Stimulated activated CD4-positive, alpha-beta T cell treated with anti-CD3 and anti-CD28 coated beads, Interleukin-15, amount 100 ng/mL, for 24 hours (primary cell): ENCODE measurements at regions not wholly inside any gene's neighbourhood (a gene's known extent, or its start where the extent isn't known, plus 50 kb on each side); places are given as distances from the start of the nearest gene placed in this dataset.

ENCODE experiments used
- DNase-seq: peaks from one replicate; pipeline ENCODE4 v3.0.0-alpha.2; 2020

DNA sequence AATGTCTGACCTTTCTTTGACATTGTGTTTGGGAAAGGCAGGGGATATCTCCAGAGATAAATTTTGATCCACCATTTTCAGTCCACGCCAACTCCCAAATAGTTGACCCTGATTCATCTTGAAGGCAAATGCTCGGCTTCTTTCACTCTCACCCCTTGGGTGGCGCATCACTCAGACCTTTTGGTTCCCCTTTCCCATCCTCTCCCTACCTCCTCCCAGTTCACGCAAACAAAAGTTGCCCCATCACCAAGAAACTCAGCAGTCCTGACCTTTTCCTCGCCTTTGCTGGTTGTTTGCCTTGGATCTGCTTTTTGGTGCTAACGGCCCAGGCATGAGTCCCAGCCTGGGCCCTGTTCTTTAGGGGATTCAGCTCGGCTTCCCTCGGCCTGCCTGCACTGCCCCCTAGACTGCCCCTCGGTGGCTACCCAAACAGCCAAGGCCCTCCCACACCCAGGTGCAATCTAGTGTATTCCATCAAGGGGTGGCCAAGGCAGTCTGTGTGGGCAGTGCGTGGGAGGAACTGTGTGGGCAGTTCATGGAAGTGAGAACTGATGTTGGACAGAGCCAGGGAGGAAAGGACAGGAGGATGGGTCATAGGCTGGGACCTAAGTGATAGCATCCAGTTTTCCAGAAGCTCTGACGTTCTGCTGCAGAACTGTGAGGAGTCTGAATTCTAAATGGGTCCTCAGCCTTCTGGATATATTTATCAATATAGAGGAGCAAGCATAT is 255.7 kb downstream of the DLEU7 start:
- DNase-seq = no peak

DNA sequence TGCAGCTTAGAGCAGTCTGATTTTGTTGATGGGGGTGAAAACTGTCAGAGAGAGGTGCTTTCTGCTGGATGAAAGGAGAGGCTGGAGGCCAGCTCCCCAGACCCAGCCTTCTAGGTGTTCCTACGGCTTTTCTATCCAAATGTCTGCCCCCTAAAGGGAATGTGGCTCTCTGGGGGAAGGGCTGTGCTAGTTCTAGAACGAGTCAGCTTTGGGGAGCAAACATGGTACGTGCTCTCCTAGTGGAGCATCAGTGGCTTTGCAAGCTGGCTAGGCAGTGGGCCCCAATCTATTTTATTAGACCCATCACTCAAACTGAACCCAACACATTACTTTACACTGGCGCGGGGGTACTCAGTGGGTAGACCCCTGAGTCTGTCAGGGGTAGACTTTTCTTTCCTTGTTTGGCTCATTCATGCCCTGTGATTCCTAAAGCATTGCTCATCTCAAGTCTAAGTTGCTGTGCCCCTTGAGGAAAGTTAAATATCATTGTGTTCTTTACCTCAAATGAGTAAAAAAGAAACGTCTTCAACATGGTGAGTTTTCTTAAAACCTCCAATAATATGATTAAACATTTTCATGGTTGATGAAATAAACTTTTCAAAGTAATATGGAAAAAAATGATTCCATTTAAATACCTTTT is 254.9 kb downstream of the DLEU7 start:
- no peak for DNase-seq

DNA sequence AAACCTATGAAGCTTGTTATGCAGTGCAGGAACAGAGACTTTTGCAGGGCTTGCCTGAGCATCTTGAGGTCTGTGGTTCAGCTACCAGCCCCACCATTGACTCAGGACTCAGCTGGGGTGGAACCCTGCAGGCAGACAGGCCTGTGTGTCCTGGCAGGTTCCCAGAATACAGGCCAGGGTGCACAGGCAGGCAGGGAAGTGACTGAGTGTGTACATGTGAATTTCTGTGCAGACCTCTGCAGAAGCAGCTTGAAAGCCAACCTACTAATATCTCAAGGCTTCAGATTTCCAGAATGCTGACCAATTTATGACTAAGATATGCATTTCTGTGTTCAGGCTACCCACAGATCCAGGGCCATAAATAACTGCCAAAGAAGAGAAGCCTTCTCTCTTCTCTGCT is 254.4 kb downstream of the DLEU7 start:
- no peak for DNase-seq

DNA sequence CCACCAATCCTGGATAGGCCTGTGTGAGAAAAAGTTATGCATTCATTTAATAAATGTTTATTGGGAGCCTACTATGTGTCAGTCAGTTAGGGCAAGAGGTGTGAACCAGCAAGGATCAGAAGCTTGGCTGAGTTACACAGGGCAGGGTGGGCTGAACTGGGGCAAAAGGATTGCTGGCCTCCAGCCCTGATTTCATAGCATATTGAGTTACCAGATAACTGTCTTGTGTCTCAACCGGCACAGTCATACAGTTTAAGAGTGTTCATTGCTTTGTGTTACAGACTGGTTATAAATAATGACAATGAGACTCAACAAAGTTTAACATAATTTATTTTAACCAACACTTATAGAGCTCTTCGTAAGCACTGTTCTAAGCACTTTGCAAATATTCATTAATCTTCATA is 253.8 kb downstream of the DLEU7 start:
- DNase-seq = no peak

DNA sequence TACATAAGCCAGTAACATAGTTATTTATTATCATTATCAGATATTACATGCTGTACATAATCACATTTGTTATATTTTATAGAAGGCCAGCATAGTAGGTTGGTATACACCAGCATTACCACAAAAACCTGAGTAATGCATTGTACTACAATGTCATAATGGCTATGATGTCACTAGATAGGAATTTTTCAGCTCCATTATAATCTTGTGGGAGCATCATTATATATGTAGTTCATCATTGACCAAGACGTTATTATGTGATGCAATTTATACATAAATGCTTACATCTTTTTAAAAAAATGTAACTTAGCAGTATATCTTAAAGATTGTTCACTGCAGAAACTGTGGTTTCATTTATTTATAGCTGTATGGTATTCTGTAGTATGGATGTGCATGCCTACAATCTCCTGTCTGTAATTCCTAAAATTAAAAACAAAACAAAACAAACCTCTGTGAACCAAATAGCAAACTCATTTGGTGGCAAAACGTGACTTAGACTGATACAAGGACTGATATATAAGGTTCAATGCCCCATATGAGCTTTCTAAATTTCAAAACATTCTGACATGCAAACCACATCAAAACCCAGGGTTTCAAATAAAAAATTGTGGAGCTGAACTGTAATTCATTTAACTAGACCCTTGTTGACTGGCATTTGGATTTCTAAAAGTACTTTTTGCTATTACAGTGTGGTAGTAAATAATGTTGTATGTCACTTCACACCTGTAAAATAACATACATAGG is 250.9 kb downstream of the DLEU7 start:
- no peak for DNase-seq

DNA sequence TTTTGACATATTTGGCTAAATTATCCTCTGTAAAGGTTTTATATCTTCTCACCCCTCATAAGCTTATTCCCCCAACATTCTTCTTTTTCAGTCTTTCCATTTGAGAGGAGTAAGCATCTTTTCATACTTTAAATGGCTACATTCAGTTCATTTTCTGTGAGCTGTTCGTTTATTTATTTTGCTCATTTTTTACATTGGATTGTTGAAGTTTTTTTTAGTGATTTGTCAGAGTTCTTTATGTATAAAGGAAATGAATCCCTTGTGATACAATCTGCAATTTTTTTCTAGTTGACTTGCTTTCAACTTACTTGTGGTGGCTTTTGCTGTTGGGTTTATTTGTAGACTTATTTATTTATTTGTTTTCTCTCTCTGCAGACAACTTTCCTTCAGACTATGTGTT is 250.3 kb downstream of the DLEU7 start:
- DNase-seq = no peak

DNA sequence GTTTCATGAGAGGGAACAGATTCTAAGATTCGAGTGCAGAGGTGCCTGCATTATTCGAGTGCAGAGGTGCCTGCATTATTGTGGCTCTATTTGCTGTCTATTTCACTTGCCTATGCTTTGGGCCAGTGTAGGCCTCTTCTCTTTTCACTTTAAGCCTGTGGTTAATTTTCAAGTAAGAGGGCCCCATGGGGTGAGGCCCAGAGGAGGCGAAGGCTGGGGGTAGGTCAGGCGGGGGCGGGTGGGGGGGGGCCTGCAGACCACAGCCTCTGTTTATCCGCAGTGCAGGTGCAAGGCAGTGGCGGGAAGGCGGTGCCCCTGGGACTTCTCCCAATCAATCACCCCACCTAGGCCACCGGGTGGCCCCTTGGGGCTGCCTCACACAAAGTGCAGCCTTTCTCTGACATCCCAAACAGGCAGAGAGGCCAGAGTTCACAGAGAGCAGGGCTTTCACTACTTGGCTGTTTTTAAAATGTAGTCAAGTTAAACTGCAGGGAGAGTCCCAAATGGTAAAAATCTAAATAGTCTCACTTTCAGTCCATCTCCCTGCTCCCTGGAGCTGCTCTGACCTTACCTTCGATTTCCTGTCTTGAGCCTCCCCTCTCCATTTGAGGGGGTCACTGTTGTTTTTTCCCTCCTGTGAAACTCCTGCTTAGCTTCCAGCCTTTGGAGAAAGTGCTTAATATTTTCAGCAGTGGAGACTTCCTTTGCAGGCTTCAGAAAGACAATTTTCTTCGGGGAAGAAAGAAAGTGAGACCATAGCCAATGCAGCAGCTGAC is 249.0 kb downstream of the DLEU7 start:
- DNase-seq = peak; percentile 52

DNA sequence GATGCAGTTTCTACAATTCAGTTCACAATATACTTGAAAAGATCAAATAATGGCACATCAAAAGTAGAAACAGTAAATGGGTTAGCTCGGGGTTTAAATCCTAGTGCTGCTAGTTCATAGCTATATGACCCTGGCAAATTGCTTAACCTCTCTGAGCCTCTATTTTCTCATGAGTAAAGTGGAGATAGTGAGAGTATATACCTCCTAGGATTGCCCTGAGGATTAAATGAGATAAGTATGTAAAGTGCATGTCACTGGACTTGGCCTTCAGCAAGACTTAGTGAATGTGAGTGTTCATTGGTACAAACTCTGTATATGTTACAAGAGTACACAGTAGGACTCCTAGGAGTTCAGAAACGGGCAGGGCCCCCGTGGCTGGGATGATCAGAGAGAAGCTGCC is 248.3 kb downstream of the DLEU7 start:
- DNase-seq = no peak

DNA sequence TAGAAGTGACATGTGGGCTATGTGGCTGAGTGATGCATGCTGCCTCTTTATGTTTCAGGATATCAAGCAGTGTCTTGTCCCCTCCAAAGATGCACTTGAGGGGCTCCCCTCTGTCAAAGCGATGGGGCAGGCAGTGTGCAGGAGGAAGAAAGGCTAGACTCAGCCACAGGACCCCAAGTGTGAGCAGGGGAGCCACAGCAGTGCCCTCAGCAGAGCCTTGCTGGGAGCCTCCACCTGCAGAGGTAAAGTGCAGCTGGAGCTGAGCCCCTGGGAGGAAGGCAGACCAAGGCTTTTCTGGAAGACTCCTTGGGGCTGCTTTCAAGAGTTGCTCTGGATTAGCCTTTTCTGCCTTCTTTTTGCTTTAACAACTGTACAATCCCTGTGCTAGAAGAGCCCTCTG is 247.3 kb downstream of the DLEU7 start:
- DNase-seq = no peak

DNA sequence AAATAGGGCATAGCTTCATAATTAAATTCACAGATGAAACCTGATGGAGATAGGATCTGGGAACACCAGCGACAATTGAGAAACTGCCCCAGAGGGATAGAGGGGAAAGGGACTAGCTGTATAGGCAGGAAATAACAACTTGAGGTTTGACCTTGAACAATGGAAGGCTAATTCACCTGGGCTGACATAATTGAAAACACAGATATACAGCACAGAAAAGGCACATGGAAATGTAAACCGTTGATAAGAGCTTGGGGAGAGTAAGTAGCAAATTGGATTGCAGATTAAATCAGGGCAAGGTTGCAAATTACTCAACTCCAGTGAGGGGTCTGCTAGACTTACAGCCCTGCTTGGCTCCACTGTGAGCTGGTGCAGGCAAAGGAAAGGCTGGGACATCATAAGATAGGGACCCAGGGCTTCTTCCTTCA is 246.7 kb downstream of the DLEU7 start:
- no peak for DNase-seq

DNA sequence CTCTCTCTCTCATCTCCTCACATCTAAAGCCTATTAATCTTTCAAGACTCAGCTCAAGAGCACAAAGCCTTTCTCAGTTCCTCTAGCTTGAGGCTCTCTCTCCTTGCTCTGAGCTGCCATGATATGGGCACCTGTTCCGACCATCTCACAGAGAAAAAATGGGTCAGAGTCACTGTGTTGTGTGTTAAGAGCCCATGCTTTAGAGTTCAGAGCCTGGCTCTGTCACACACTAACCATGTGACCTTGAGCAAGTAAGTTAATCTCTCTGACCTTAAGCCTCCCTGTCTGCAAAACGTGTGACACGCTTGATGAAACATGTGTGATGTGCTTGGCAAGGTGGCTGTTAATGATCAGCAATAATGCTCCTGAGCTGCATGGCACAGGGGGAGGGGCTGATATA is 245.2 kb downstream of the DLEU7 start:
- DNase-seq = no peak

DNA sequence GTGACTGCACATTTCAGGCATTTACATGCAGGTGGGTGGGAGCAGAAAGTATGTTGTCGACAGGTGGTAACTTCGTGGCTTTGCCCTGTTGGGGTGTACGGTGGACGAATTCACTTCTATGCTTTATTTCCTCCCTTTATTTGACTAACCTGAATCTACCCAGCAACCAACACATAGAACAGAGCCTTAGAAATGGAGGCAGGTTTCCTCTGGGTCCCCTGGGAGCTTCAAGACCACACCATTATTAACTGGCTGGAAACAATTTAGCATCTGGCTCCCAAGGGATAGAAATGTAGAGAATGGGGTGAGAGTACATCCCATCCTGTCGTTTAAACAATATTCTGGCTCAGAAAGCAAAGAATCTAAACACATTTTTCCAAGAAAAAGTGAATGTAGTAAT is 244.4 kb downstream of the DLEU7 start:
- no peak for DNase-seq

DNA sequence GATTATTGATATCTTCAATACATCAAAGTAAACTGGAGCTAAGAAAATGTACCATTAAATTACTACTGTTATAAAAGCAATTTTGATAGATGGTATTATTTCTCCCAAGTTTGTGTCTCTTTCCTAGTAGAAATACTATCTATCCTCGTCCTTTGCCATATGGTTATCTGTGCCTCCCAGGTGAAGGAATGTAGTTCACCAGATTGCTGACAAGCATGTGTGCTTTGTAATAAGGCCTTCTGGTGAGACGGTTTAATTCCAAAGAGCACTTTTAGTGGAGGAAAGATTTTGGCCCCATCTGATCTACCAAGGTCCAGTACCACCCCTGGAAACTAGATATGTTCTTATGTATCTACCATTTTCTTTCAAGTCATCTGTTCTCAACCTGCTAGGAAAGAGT is 243.6 kb downstream of the DLEU7 start:
- DNase-seq = no peak

DNA sequence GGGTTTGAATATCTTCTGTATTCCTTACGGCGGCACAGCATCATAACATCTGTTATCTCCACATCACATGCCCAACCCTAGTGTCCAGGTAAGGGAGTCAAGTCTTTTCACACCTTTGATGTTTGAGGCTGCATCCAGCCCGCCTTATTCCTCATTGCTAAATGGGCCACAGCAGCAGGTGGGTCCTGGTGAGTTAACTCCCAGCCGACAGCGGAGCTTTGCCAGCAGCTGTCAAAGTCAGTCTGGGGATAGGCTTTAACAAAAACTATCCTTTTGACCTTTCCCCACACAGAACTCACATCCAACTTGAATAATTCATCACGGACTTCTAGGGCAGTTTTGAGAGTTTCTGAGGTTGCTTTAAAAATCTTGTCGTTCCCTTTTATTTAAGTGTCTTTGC is 235.1 kb downstream of the DLEU7 start:
- DNase-seq = no peak

DNA sequence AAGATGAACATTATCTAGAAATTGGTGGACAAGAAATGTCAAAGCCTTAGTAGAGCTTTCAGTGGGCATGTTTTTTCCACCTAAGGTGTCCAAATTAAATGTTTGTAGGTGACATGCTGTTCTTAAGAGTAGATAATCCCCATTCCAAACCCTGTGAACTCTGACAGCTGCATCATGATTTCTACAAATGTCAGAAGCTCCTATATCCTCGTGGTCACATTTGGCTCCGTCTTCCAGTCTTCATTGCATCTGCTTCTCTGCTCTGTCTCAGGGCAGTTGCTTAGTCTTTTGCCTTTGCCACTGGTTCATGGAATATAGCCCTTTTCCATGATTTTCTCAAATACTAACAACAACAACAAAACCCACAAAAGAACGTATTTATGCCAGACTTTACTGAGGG is 234.5 kb downstream of the DLEU7 start:
- no peak for DNase-seq

DNA sequence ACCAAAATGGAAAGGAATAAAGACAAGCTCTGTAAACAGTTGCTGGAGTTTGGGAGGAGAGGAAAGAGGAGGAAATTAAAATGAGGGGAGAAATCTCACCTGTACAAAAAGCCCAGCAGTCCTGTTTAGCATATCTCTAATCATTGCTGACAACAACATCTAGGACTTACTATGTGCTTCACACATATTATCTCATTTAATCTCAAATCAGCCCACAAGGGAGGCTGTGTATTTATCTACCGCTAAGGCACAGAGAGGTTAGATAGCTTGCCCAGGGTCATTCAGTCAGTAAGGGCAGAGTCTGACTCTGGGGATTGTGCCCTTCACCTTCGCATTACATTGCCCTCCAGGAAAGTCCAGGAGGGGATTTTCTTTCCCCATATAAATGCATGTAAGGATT is 233.3 kb downstream of the DLEU7 start:
- no peak for DNase-seq

DNA sequence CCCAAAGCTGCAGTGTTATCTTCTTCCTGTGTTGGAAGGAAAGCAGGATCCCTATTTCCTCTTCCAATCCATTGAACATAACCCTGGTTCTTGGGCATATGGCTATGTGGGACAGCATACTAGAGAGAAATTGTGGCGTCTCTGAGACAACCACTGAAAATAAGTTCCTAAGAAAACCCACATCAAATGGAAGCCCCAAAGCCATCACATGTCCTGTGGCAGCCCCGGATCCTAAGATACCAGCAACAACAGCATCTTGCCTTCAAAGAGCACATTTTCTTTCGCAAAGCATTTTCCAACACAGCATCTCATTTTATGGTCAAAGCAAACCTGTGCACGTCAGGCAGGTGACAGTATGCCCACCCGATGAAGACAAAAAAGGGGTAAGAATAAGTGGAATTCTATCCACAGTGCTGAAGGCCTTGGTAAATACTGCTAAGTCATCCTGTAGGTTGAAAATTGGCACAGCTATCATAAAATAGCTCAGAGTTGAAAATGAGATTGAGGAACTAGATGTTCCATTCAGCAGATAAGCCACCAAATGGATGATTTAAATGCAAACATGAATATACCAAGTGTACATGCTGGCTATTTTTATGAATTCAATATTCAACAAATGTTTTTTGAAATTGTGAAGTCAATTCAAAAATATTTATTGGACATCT is 232.2 kb downstream of the DLEU7 start:
- no peak for DNase-seq

DNA sequence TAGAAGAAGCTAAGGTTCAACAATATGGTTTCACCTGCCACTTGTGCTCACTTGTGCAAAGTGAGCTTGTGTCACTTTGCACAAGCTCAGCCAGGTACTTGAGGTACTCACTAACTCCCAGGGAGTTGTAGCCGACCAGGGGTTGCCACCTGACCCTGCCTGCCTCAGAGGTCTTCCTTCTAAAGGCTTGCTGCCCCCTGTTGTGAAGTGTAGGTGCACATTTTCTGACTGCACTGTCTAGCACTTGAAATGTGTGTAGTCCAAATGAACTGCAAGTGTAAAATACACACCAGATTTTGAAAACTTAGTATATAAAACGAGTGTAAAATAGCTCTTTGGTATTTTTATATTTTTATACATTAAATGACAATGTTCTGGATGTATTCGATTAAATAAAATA is 230.8 kb downstream of the DLEU7 start:
- no peak for DNase-seq

DNA sequence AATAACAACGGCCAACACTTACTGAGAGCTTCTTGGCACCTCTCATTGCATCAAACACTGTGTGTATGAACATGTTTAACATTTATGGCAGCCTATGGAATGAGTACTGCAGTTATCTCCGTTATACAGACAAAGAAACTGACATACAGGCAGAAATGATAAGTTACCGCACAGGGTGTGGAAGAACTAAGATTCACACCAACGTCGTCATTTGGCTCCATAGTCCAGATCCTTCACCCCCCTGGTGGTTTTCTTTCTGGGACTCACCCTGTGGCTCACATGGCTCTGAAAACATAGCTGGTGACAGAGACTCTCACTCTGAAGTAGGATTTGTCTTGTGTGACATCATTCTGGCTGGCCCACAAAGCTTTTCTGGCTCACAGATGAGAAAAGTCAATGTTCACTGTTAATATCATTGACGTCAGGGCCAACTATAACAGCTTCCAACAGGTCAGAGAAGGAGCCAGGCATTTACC is 230.1 kb downstream of the DLEU7 start:
- DNase-seq = no peak

DNA sequence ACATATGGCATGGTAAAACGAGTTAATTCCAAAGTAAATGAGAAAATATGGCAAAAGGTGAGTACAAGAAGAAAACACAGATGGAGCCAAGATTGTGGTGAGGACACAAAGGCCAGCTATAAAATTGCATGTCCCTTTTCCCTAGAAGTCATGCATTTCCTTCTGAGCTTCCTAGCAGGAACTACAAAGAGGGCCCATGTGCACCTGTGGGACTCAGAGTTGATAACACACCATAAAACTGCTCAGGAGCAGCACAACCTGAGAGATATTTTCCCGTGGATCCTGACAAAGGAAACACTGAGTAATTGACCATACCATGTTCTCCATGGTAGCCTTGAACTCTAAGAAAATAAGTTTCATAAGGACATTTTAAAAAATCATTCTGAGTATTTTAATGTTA is 228.3 kb downstream of the DLEU7 start:
- no peak for DNase-seq

DNA sequence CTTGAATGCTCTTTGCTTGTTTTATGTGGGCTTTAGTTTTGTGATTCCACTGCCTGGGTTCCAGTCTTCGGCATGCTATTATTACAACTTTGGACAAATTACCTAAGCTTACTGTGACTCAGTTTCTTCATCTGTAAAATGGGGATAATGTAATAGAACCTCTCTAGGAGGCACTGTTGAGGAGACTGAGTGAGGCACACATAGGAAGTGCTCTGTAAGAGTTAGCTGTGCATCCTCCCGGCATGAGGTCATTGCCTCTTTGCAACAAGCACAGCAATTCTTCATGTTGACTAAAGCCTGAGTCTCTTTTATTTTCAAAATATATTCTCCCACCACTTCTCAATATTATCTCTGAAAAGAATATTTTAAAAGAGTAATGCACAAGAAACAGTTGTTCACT is 227.4 kb downstream of the DLEU7 start:
- DNase-seq = no peak

DNA sequence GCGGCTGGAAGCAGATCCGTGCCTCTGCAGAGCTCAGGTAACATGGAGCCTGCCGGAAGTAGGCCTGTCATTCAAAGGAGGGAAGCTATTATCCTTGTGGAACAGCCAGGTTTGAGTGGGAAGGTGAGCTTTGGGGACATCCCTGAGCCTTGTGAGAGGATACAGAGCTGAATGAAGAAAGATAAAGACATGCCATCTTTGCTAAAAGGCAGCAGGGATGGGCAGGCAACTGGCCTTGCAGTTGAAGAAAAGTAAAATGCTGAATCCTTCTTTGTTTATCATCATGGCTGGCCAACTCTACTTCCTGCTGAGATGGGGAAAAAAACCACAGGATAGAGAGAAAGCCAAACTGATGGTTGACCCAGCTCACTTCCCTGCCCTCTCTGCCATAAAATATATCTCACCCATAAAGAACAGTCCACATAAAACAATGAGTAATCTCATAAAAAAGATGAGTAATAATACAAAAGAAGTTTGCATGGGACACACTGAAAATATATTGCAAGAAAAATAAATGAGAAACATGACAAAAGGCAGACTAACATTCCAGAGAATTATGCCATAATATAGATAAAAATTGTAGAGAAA is 226.3 kb downstream of the DLEU7 start:
- DNase-seq = no peak
